CD14-positive monocyte (primary cell): ENCODE measurements at regions not wholly inside any gene's neighbourhood (a gene's known extent, or its start where the extent isn't known, plus 50 kb on each side); places are given as distances from the start of the nearest gene placed in this dataset.
"Not testable (repeated sequence)": the region's sequence is repeated elsewhere in the genome, so short reads cannot be mapped to it uniquely, and the experiment has no call there.

Source experiments
- DNase-seq, 3 donors: peaks; one replicate each; pipeline ENCODE4 v3.0.0-alpha.2; 2011 to 2022
- H2AFZ ChIP-seq: 2 replicates; pipeline ENCODE4 v1.6.0; 2012; ENCODE audit warnings: mild to moderate bottlenecking, low read depth, low read length, inconsistent platforms; ENCODE audit not compliant: insufficient read depth, poor library complexity, severe bottlenecking
- H3K27ac ChIP-seq, 2 donors: 1 replicate in 1 of 2; 2 replicates in 1 of 2; pipeline ENCODE4 v1.5.1; 2012 to 2013; ENCODE audit warnings: low read length in 2 of 2, control low read depth in 1 of 2, inconsistent platforms in 1 of 2, low read depth in 1 of 2, mild to moderate bottlenecking in 1 of 2
- H3K27me3 ChIP-seq, 2 donors: one replicate each; pipeline versions ENCODE4 v1.6.0 to v1.6.1; 2011 to 2013; ENCODE audit warnings: low read length in 2 of 2; ENCODE audit not compliant: control insufficient read depth in 2 of 2, insufficient read depth in 2 of 2
- H3K36me3 ChIP-seq, 2 donors: replicated peaks in 1 of 2; 1 replicate in 1 of 2; 2 replicates in 1 of 2; pipeline versions ENCODE4 v1.5.1 to v1.6.1; 2012 to 2013; ENCODE audit warnings: low read length in 2 of 2, control low read depth in 1 of 2, inconsistent platforms in 1 of 2, mild to moderate bottlenecking in 1 of 2; ENCODE audit not compliant: insufficient read depth in 2 of 2, control insufficient read depth in 1 of 2
- H3K4me1 ChIP-seq, 2 donors: 1 replicate in 1 of 2; 2 replicates in 1 of 2; pipeline versions ENCODE4 v1.5.1 to v1.6.1; 2012 to 2013; ENCODE audit warnings: low read length in 2 of 2, control low read depth in 1 of 2, inconsistent platforms in 1 of 2, mild to moderate bottlenecking in 1 of 2, moderate library complexity in 1 of 2; ENCODE audit not compliant: insufficient read depth in 2 of 2, control insufficient read depth in 1 of 2
- H3K4me2 ChIP-seq: replicated peaks from 2 replicates; pipeline ENCODE3; 2012; ENCODE audit warnings: low read length, moderate library complexity, mild to moderate bottlenecking; ENCODE audit not compliant: poor library complexity, severe bottlenecking; ENCODE audit errors: extremely low read depth
- H3K4me3 ChIP-seq, 3 experiments: fragments of 200-600 bp in 1 of 3; sonication (generic) in 1 of 3; replicated peaks in 1 of 3; 1 replicate in 2 of 3; 2 replicates in 1 of 3; pipeline ENCODE4 v1.5.1; 2011 to 2013; ENCODE audit warnings: low read length in 3 of 3, mild to moderate bottlenecking in 3 of 3, control low read depth in 2 of 3, low read depth in 2 of 3, inconsistent platforms in 1 of 3, moderate library complexity in 1 of 3
- H3K79me2 ChIP-seq: 2 replicates; pipeline ENCODE4 v1.6.0; 2012; ENCODE audit warnings: mild to moderate bottlenecking, control low read depth, inconsistent platforms, low read length, moderate library complexity; ENCODE audit not compliant: insufficient read depth
- H3K9ac ChIP-seq: 2 replicates; pipeline ENCODE4 v1.6.0; 2017; ENCODE audit warnings: low read length, mild to moderate bottlenecking; ENCODE audit not compliant: insufficient read depth, poor library complexity, severe bottlenecking
- H3K9me3 ChIP-seq, 2 donors: replicated peaks in 1 of 2; 1 replicate in 1 of 2; 2 replicates in 1 of 2; pipeline versions ENCODE4 v1.5.1 to v1.6.1; 2012 to 2013; ENCODE audit warnings: low read length in 2 of 2, control low read depth in 1 of 2; ENCODE audit not compliant: control insufficient read depth in 1 of 2, insufficient read depth in 1 of 2
- H4K20me1 ChIP-seq: 2 replicates; pipeline ENCODE4 v1.6.0; 2012; ENCODE audit warnings: mild to moderate bottlenecking, low read length, control low read depth, moderate library complexity; ENCODE audit not compliant: insufficient read depth
- H3K27ac Mint-ChIP-seq, 7 donors: one replicate each; pipeline ENCODE4 v1.8.0; 2020; ENCODE audit warnings: mild to moderate bottlenecking in 7 of 7, mixed read lengths in 7 of 7, moderate library complexity in 6 of 7, inconsistent platforms in 2 of 7
- H3K27me3 Mint-ChIP-seq, 3 donors: one replicate each; pipeline ENCODE4 v1.8.0; 2021 to 2022; ENCODE audit warnings: low read depth in 3 of 3, mild to moderate bottlenecking in 3 of 3, mixed read lengths in 3 of 3, moderate library complexity in 3 of 3, inconsistent platforms in 1 of 3
- H3K36me3 Mint-ChIP-seq, 2 donors: one replicate each; pipeline ENCODE4 v1.8.0; 2020; ENCODE audit warnings: mixed read lengths in 2 of 2, inconsistent platforms in 1 of 2, mild to moderate bottlenecking in 1 of 2
- H3K4me1 Mint-ChIP-seq: one replicate; pipeline ENCODE4 v1.8.0; 2020; ENCODE audit warnings: mild to moderate bottlenecking, mixed read lengths
- H3K4me3 Mint-ChIP-seq, 2 donors: one replicate each; pipeline ENCODE4 v1.8.0; 2020; ENCODE audit warnings: mild to moderate bottlenecking in 2 of 2, mixed read lengths in 2 of 2, moderate library complexity in 1 of 2
- H3K9me3 Mint-ChIP-seq, 7 donors: one replicate each; pipeline ENCODE4 v1.8.0; 2020 to 2022; ENCODE audit warnings: mixed read lengths in 7 of 7, mild to moderate bottlenecking in 6 of 7, moderate library complexity in 6 of 7, inconsistent platforms in 2 of 7
- WGBS: methylation state at CpG from one replicate; pipeline ENCODE4 v1.1.5; 2013; ENCODE audit warnings: missing lambda C conversion rate; ENCODE audit not compliant: insufficient coverage; 5-methylcytosine and 5-hydroxymethylcytosine counted together
- intact Hi-C, 2 donors: fragments of 100-400 bp; cut with micrococcal nuclease; formaldehyde crosslinking; loops; one replicate each; pipeline versions ENCODE4 v1.15.0 to v1.15.1; 2023
- TF ChIP-seq, protein P1 (sequence below): fragments of 200-600 bp; IDR thresholded peaks from one replicate; pipeline ENCODE4 v1.8.0; 2022; ENCODE audit warnings: antibody characterized with exemption, mild to moderate bottlenecking

- intact Hi-C loops = no loop called here
- no peak overlapping the region for H3K4me3 ChIP-seq
- Mint-ChIP-seq H3K27ac (no peak overlapping the region), H3K36me3 (no peaks in the 10 kb centered on the region), H3K9me3 (peaks cover 26 to 54% (median 42%) of the 10 kb centered on the region in 7 donors), H3K27me3 (peaks cover 0 to 2% (median 0%) of the 10 kb centered on the region in 3 donors), H3K4me1 (no peaks in the 10 kb centered on the region), H3K4me3 (no peak overlapping the region)
- TF ChIP-seq, protein P1, sequence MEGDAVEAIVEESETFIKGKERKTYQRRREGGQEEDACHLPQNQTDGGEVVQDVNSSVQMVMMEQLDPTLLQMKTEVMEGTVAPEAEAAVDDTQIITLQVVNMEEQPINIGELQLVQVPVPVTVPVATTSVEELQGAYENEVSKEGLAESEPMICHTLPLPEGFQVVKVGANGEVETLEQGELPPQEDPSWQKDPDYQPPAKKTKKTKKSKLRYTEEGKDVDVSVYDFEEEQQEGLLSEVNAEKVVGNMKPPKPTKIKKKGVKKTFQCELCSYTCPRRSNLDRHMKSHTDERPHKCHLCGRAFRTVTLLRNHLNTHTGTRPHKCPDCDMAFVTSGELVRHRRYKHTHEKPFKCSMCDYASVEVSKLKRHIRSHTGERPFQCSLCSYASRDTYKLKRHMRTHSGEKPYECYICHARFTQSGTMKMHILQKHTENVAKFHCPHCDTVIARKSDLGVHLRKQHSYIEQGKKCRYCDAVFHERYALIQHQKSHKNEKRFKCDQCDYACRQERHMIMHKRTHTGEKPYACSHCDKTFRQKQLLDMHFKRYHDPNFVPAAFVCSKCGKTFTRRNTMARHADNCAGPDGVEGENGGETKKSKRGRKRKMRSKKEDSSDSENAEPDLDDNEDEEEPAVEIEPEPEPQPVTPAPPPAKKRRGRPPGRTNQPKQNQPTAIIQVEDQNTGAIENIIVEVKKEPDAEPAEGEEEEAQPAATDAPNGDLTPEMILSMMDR = no peak
- no peaks in the 10 kb centered on the region for H3K79me2 ChIP-seq
- H3K27me3 ChIP-seq = no peaks in the 10 kb centered on the region
- DNase-seq = no peak
- H3K9me3 ChIP-seq = peaks cover 63 to 95% of the 10 kb centered on the region in 2 donors
- WGBS = no CpG with 5 or more reads among the region's 2 CpGs
- no peak overlapping the region for H3K27ac ChIP-seq
- no peak overlapping the region for H3K4me2 ChIP-seq
- H2AFZ ChIP-seq = no peak overlapping the region
- H4K20me1 ChIP-seq = no peaks in the 10 kb centered on the region
- H3K4me1 ChIP-seq = no peaks in the 10 kb centered on the region
- no peaks in the 10 kb centered on the region for H3K36me3 ChIP-seq
- no peak overlapping the region for H3K9ac ChIP-seq
These were observed 69.6 kb upstream of the ZNF98 start for GRCh38 chr19:22491746-22492145.

- DNase-seq, H3K4me3 ChIP-seq, H3K36me3 ChIP-seq, H3K79me2 ChIP-seq, H3K27ac ChIP-seq, H3K27me3 ChIP-seq, H4K20me1 ChIP-seq, H3K4me1 ChIP-seq, H3K36me3 Mint-ChIP-seq, H3K27ac Mint-ChIP-seq, H3K4me2 ChIP-seq, H2AFZ ChIP-seq, intact Hi-C loops, H3K9ac ChIP-seq, H3K4me1 Mint-ChIP-seq, H3K4me3 Mint-ChIP-seq, H3K27me3 Mint-ChIP-seq: not testable (repeated sequence)
- peaks cover 35 to 84% of the 10 kb centered on the region in 2 donors for H3K9me3 ChIP-seq
- peaks cover 12 to 46% (median 30%) of the 10 kb centered on the region in 7 donors for H3K9me3 Mint-ChIP-seq
- 88% methylated on average over 5 of the region's 7 CpGs for WGBS
These were observed 61.4 kb upstream of the ZNF98 start for GRCh38 chr19:22483514-22483913.
